ENCODE measurements at regions not wholly inside any gene's neighbourhood (a gene's known extent, or its start where the extent isn't known, plus 50 kb on each side); places are given as distances from the start of the nearest gene placed in this dataset.
"Not testable (repeated sequence)": the region's sequence is repeated elsewhere in the genome, so short reads cannot be mapped to it uniquely, and the experiment has no call there.

DNA sequence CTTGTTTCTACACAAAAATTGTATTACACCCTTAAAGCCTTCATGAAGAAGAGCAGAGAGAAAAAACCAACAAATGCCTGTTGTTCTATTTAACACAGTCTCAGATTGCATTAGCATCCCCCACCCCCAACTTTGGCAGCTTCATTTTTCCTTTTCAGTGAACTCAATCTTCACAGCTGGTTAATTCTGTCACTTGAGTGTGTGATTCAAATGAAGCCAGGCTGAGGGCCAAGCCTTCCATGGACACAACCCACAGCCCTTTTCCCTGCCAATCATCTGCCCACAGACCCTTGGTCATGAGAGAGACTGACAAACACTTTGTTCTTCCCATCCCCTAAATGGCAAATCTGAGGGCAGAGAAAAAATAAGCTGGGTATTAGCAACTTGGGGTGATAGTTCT, 217.5 kb upstream of the NMUR2 start:
- no peak for DNase-seq

GRCh38 chr5:152623951-152624350, 218.9 kb upstream of the NMUR2 start:
- DNase-seq, result no peak

- no peak for DNase-seq
These were observed 220.6 kb upstream of the NMUR2 start for GRCh38 chr5:152625696-152626095.

DNA sequence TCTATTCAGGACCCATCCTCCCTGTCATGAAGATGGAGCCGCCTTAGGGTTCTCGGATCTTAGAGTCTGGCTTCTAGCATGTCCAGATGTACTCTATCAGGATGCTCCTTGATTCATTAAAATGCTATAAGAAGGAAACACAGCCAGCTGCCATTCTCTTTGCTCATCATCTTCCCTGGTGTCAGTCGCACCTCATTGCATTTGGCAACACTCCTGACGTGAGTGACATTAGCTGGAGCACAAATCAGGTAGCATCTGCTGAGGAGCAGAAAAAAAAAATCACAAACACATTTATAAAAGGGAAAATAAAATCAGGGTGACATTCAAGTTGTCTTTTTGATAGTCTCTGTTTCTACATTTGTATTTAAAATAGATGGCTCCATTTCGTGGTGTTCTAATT, 226.1 kb upstream of the NMUR2 start:
- DNase-seq, result no peak

DNA sequence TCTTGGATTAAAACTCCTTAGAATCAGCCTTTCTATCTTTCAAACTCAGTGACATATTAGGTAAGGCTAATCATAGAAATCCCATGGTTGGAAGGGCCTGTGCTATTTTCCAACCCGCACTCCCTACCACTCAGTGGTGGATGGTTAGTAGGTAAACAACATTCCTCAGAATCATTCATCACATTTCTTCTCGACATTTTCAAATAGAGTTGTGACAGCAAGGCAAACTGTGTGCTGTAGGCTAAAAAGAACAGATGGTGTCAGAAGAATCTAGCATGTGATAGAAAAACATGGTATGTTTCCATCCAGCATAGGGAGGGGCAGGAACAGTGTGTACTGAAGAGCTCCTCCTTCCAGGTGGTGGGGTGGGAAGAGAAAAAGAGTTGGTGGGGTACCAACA, 227.3 kb upstream of the NMUR2 start:
- DNase-seq, result no peak

DNA sequence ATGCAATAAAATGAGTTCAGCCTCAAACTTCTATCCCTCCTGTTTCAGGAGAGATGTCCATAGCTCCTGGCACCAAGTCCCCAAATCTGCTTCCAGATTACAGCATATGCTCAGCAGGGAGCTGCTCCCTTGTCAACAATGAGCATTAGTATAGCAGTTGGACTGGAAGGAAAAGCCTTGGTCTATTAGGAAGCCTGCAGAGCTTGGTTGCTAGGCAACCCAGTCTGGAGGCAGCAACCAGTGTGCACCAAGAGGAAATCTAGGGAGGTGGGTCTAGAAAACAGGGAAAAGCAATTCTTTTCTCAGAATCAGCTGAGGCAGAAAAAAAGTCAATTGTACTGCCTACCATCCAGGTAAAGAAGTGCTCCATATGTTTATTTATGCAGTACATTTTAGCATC, 229.5 kb upstream of the NMUR2 start:
- no peak for DNase-seq

DNA sequence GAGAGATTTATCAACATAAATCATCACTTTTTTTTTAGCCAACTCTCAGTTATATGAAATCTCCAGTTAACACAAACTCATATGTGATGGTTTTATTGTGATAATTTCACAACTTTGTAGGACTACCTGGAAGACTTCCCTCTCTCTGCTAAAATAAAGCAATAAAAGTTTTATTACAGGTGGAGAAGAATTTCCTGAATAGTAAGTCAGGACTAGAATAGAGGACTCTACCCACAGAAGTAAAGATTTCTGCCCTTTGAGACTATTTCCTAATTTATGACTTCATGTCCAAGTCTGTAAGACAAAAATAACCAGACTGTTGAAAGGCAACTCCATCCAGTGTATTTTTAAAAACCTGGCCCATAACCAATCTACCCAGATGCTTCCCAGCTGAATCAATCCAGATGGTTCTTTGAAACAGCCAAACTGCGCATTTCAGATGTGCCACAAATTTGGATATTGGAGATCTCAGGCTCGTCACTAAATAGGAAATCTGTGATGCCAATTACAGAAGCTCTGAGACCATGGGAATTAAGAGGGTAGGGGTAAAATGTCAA, 234.0 kb upstream of the NMUR2 start:
- no peak for DNase-seq

GRCh38 chr5:152641970-152642805, 237.1 kb upstream of the NMUR2 start:
- no peak for DNase-seq

DNA sequence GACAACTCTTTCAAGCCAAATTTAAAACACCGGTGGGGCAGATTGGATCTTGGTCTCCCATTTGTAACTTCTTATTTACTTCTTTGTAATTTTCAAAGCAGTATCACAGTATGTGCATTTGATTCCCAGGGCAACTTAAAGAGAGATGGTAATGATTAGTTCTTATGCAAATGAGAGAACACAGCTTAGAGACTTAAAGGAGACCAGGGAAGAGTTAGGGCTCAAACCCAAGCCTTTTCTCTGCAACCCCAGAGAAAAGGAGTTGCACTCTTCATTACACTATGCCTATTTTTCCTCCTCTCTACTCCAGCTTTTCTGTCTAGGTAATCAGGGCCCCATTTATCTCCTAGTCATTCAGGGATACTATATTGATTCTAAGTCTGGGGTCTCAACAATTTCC, 237.8 kb upstream of the NMUR2 start:
- DNase-seq, result no peak

- no peak for DNase-seq
These were observed 239.1 kb upstream of the NMUR2 start for GRCh38 chr5:152644029-152644728.

DNA sequence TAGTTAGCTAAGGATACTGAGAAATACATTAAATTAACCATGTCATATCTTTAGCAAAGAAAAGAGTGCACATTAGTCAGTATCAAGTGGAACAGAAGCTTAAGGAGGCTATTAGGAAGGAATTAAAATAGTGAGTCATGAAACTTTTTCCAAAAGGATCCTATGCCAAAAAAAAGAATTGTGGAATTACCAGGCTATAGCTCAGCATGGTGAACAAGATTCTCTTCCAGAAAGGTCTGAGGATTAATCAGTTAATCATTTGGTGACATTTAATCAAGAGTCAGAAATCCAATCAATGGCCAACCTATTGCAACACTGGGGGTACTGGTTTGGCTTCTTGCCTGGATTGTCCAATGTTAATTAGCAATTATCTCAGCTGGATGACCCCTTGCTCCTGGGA, 244.5 kb upstream of the NMUR2 start:
- no peak for DNase-seq

- DNase-seq, result no peak
These were observed 245.3 kb upstream of the NMUR2 start for GRCh38 chr5:152650413-152650812.

GRCh38 chr5:152659470-152659869, 254.4 kb upstream of the NMUR2 start:
- DNase-seq, result not testable (repeated sequence)

- no peak for DNase-seq
These were observed 268.5 kb upstream of the NMUR2 start for GRCh38 chr5:152673601-152674000.

DNA sequence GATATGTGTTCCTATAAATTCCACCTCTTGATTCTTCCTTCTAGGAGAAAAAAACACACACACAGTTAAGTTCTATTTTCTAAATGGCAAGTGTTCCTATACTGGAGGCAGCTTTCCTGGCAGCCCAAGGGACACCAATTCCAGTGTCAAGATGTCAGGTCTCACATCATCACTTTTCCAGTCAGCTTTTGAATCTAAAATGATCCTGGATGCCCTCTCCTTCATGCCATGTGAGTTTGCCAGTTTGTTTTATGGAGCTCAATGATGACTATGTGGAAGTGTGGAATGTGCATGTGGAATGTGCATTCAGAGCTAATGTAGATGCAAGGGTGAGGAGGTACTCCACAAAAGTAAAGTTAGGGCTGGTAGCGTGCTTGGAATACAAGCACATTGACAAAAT, 269.3 kb upstream of the NMUR2 start:
- DNase-seq, result no peak

DNA sequence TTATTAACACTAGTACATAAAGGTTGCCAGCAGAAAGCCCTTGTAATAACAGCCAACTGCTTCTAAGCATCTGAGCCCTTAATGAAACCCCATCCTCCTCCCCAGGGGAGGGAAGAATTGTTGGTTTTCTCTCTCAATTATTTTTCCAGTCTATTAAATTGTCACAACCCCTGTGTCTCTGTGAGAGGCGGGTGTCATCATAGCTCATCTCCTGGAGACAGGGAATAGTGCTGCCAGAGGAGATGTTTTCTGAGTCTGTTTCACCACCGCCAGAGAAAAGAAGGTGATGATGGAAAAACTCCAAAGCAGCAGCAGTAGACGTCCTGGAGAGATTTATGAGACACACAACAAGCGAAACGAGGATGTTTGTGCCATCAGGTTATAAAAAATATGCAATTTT, 271.1 kb upstream of the NMUR2 start:
- no peak for DNase-seq

DNA sequence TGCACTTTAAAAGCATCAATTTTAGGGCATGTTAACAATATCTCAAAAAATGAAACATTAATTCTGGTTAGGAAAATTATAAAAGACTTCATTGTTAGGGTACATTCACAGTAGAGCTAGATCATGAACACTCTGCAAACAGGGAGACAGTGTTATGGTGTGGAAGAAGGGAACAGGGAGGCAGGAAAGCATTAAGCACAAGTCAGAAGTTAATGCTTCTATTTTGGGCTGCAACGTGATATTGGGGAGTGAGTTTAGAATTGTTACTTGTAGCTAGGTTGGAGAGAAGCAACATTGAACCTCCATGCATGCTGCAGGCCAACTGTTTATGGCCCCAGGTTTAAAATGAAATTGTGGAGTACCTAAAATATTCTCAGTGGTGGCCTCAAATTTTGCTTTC, 278.1 kb upstream of the NMUR2 start:
- DNase-seq, result no peak

DNA sequence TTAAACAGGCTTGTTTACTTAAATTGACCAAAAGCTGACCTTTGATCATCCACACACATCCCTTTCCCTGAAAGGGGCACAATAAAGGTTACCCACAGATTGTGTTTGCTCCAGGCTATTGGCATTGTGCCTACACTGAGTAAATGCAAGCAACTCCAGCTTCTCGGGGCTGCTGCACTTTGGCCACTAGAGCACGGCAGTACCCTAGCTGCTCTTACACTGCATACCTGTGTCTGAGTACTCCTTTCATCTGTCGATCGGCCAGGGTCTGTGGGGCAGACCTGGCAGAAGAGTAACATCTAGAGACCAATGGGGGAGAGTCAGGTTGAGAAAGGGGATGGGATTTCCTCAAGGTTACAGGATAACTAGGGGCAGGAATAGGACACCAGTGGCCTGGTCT, 281.9 kb upstream of the NMUR2 start:
- DNase-seq, result no peak

DNA sequence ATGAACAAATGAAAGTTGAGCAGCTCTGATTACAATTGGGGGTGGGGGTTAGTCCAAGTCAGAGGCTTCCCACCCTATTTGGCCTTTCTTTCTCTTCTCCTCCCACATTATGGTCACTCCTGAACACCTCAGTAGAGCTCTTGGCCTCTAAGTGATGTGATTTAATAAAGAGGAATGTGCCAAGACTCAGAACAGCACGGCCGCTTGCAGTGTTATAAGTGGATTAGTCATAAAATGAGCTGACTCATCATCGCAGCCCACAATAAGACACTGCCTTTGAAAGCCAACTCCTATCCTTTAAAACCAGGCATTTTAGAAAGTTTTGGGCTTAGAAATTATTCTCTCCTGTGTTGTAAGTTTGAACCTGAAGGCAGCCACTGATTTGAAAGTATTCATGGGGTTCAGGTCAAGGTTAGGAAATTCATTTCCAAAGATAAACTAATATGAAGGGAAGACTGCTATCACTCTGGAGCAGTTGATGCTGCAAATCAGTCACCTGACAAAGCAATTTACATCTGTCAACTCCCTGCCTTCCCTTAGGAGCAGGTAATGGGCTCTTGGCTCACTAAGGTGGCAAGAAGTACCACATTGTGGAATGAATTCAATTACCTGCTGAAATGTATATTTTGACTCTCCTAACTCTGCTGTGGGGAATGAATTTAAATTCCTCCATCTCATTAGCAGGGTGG, 283.6 kb upstream of the NMUR2 start:
- DNase-seq, result no peak

DNA sequence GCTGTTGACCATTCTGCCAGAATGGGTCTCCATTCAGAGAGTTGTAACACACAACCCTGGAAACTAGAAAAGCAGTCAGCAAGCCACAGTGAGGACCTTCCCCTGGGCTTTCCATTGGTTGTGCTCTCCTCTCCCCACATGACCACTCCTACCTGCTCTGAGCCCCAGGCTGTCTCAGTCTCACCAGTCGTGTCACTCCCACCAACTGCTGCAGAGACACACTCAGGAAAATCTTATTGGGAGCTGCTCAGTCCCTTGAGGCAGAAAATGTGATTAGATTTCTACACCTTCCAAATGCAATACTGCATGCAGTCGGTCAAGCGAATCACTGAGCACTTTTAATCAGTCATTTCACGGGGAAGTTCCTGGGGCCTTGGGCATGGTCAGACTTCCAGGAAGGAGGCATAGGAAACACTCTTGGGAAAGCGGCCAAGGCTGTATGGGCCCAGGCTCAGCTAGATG, 284.2 kb upstream of the NMUR2 start:
- no peak for DNase-seq

GRCh38 chr5:152694231-152694630, 289.2 kb upstream of the NMUR2 start:
- DNase-seq, result no peak

- no peak for DNase-seq
These were observed 296.3 kb upstream of the NMUR2 start for GRCh38 chr5:152701305-152701949.

DNA sequence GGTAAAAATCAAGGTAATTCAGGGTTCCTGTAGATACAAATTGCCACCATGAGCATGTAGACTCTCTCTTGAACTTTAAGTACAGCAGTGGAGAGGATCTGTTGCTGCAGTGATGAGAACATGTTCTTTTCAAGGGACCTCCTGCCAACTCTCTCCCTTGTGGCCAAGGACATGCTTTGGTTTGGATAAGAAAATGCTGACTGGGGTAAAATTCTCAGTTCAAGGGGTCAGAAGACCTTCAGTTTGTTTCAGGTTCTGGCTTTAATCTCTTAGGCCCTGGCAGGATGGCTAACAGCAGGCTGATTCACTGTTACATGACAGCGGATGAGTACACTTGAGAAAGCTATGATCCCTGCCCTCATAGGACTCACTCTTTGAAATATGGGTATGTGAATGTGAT, 299.2 kb upstream of the NMUR2 start:
- no peak for DNase-seq
